ENCODE measurements at regions not wholly inside any gene's neighbourhood (a gene's known extent, or its start where the extent isn't known, plus 50 kb on each side); places are given as distances from the start of the nearest gene placed in this dataset.

GRCh38 chr3:127107491-127108375, 85.2 kb upstream of the PRR23E start:
- TF ChIP-seq CTCF (IDR thresholded peaks at IDR 0.05; ENCODE audit: borderline replicate concordance, extremely low read depth, low read length, poor library complexity, severe bottlenecking): no peak
- TF ChIP-seq EZH2 (IDR thresholded peaks at IDR 0.05; ENCODE audit: borderline replicate concordance, low read depth, low read length, severe bottlenecking): no peak
